OCI-LY1 (cell line): ENCODE measurements at regions not wholly inside any gene's neighbourhood (a gene's known extent, or its start where the extent isn't known, plus 50 kb on each side); places are given as distances from the start of the nearest gene placed in this dataset.

Experiments used
- CTCF ChIP-seq: fragments of 200-600 bp; sonication (generic), shearing (Covaris generic); IDR thresholded peaks from 2 replicates; pipeline ENCODE4 v1.5.1; 2017; ENCODE audit warnings: mild to moderate bottlenecking, antibody characterized with exemption, low read length, moderate library complexity, mixed read lengths
- EZH2 ChIP-seq: fragments of 200-600 bp; sonication (generic), shearing (Covaris generic); IDR thresholded peaks from 2 replicates; pipeline ENCODE4 v1.8.0; 2017; ENCODE audit warnings: borderline replicate concordance, mixed run types, mild to moderate bottlenecking, antibody characterized with exemption, low read length, moderate library complexity, mixed read lengths

GRCh38 chr12:4825011-4825858 lies 84.5 kb upstream of the KCNA1 start:
- TF ChIP-seq CTCF (no peak), EZH2 (no peak)
